SH-SY5Y (cell line): ENCODE measurements at regions not wholly inside any gene's neighbourhood (a gene's known extent, or its start where the extent isn't known, plus 50 kb on each side); places are given as distances from the start of the nearest gene placed in this dataset.

Experiments used
- GATA2 ChIP-seq: IDR thresholded peaks from 2 replicates; pipeline ENCODE4 v1.6.1; 2011; ENCODE audit warnings: mild to moderate bottlenecking, low read depth, low read length
- GATA3 ChIP-seq: IDR thresholded peaks from 2 replicates; pipeline ENCODE4 v1.6.1; 2011; ENCODE audit warnings: low read depth, mild to moderate bottlenecking, low read length, moderate library complexity

DNA sequence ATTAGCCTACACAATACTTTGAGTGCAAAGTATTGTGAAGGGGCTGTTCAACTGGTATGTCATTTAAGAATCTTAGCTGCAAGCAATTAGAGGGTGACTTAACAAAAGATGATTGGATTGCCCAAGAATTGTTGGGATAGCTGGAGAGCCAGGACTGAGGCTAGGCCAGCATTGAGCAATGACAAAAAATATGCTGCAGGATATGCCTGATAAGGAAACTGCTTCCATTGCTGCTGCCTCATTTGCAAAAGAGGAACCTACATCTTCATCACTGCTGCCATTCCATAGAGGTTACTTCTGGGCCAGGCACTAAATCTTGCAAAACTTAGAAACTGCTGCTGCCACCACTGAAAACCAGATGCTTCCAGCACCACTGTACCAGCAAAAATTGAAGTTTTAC is 108.0 kb upstream of the TBC1D5 start:
- TF ChIP-seq GATA2: no peak
- no peak for TF ChIP-seq GATA3
